ENCODE measurements at regions not wholly inside any gene's neighbourhood (a gene's known extent, or its start where the extent isn't known, plus 50 kb on each side); places are given as distances from the start of the nearest gene placed in this dataset.

DNA sequence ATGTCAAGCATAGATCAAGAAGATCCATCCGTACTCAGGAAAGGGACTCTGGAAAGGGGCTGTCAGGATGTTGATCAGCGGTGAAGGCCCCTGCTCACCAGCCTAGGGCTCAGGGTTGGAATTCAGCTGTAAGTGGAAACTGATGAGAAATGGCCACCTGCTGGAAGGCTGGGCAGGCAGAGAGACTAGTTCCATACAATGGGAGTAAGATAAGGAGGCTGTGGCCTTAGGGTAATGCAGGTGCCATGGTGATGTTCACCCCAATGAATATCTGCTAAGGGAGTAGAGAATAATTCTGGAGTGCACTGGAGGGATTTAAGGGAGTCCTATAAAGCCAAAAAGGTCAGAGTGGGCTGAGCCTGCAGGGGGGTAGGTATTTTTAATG, 256.6 kb downstream of the CYRIA start:
- 88% methylated on average over 2 of the region's 2 CpGs; no CpG with 5 or more reads in 1 of the 2 donors for WGBS, 2 donors (ENCODE audit: low coverage in 1 of 2)

DNA sequence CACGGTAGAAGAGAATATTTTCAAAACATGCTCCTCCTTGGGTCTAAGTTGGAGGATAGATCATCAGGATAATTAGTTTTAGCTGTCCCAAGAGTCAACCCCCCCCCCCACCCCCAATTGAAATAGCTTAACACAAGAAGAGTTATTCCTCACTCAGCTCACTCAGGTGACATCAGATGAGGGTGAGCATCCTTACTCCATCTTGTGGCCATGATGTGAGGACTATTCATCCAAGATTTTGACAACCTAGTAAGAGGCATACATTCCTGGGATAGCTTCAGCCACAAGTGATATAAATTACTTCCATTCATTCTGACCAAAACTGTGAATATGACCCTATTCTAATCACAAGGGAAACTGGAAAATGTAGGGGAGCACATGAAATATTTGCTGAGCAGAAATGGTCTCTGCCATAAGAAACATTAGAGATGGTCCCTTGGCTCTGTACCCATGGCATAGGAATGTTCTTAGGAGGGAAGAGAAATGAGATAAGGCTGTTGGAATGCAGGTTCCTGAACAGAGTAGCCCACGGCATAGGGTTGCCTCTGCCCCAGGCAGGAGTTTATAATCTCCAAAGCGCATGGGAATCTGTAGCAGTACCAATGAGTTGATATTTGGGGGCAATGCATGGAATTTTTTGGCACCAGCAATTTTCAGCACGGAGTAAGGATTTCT, 257.2 kb downstream of the CYRIA start:
- 53 to 56% methylated on average over 3 of the region's 4 CpGs for WGBS, 2 donors (ENCODE audit: low coverage in 1 of 2)
- H3K36me3 ChIP-seq, result no peaks in the 10 kb centered on the region
- H3K27ac ChIP-seq, result no peak overlapping the region
- no peak overlapping the region for H3K4me3 ChIP-seq
- H3K27me3 ChIP-seq, result no peaks in the 10 kb centered on the region
- no peaks in the 10 kb centered on the region for H3K4me1 ChIP-seq
- H3K9me3 ChIP-seq, result no peaks in the 10 kb centered on the region
- TF ChIP-seq, protein P1, sequence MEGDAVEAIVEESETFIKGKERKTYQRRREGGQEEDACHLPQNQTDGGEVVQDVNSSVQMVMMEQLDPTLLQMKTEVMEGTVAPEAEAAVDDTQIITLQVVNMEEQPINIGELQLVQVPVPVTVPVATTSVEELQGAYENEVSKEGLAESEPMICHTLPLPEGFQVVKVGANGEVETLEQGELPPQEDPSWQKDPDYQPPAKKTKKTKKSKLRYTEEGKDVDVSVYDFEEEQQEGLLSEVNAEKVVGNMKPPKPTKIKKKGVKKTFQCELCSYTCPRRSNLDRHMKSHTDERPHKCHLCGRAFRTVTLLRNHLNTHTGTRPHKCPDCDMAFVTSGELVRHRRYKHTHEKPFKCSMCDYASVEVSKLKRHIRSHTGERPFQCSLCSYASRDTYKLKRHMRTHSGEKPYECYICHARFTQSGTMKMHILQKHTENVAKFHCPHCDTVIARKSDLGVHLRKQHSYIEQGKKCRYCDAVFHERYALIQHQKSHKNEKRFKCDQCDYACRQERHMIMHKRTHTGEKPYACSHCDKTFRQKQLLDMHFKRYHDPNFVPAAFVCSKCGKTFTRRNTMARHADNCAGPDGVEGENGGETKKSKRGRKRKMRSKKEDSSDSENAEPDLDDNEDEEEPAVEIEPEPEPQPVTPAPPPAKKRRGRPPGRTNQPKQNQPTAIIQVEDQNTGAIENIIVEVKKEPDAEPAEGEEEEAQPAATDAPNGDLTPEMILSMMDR (IDR thresholded peaks at IDR 0.05), result no peak
- no peak for TF ChIP-seq EP300 (IDR thresholded peaks at IDR 0.05)
- TF ChIP-seq POLR2A (IDR thresholded peaks at IDR 0.05), result no peak
- TF ChIP-seq POLR2AphosphoS5 (IDR thresholded peaks at IDR 0.05), result no peak
- no peak for ATAC-seq

More for the DNA sequence above, 256.6 kb downstream of the CYRIA start:
- ATAC-seq, result no peak
- no peak for TF ChIP-seq POLR2AphosphoS5 (IDR thresholded peaks at IDR 0.05)
- TF ChIP-seq EP300 (IDR thresholded peaks at IDR 0.05), result no peak
- no peak for TF ChIP-seq POLR2A (IDR thresholded peaks at IDR 0.05)
- TF ChIP-seq, protein P1 (IDR thresholded peaks at IDR 0.05), result no peak
- Histone ChIP-seq H3K9me3 (no peaks in the 10 kb centered on the region), H3K27me3 (no peaks in the 10 kb centered on the region), H3K36me3 (no peaks in the 10 kb centered on the region), H3K4me1 (no peaks in the 10 kb centered on the region), H3K4me3 (no peak overlapping the region), H3K27ac (no peak overlapping the region)

GRCh38 chr2:16407358-16407757, 258.3 kb downstream of the CYRIA start:
- no peak for TF ChIP-seq POLR2A (IDR thresholded peaks at IDR 0.05)
- TF ChIP-seq EP300 (IDR thresholded peaks at IDR 0.05), result no peak
- no peak for TF ChIP-seq POLR2AphosphoS5 (IDR thresholded peaks at IDR 0.05)
- TF ChIP-seq, protein P1 (IDR thresholded peaks at IDR 0.05), result no peak
- ATAC-seq, result no peak
- Histone ChIP-seq H3K4me1 (no peaks in the 10 kb centered on the region), H3K27me3 (no peaks in the 10 kb centered on the region), H3K27ac (no peak overlapping the region), H3K9me3 (no peaks in the 10 kb centered on the region), H3K36me3 (no peaks in the 10 kb centered on the region), H3K4me3 (no peak overlapping the region)
- 51 to 54% methylated on average over 3 to 7 of the region's 10 CpGs for WGBS, 2 donors (ENCODE audit: low coverage in 1 of 2)

DNA sequence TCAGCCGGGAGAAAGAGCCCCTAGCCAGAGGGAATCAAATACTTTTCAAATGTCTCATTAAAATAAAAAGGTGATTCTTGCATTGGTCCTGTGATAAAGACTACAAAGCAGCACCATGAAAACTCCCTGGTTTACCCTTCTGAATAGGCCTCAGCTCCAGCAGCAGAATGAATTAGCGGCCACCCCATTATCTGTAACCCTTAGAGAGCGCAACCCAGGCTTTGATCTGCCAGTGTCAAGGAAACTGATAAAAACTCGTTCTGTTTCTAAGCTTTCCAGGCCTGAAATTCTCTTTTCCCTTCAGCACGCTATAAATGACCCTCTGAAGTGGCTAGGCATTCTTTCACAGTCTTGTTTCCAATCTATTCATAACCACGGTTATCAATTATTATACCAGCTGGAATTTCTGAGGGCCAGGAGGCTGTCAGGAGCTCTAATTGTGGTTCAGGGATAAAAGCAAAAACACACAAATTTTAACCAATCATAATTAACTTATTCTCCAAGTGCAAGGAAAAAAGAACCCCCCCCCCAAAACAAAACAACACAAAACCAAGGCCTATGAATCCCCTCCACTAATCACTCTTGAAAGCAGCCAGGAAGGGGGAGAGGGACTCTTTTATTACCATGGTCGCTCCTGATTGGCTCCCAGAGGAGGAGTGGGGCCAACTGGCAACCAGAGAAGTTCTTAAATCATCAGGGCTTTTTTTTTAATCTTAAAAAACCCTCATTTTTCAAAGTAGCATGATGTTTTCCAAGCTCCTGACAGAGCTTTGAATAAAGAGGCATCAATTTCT, 258.9 kb downstream of the CYRIA start:
- no peaks in the 10 kb centered on the region for H3K36me3 ChIP-seq
- no peaks in the 10 kb centered on the region for H3K27me3 ChIP-seq
- ATAC-seq, result no peak
- TF ChIP-seq EP300 (IDR thresholded peaks at IDR 0.05), result no peak
- TF ChIP-seq, protein P1 (IDR thresholded peaks at IDR 0.05), result no peak
- TF ChIP-seq POLR2AphosphoS5 (IDR thresholded peaks at IDR 0.05), result no peak
- TF ChIP-seq POLR2A (IDR thresholded peaks at IDR 0.05), result no peak
- no peaks in the 10 kb centered on the region for H3K9me3 ChIP-seq
- no peak overlapping the region for H3K27ac ChIP-seq
- H3K4me3 ChIP-seq, result no peak overlapping the region
- no peaks in the 10 kb centered on the region for H3K4me1 ChIP-seq
- 53 to 80% methylated on average over 5 to 7 of the region's 7 CpGs for WGBS, 2 donors (ENCODE audit: low coverage in 1 of 2)

GRCh38 chr2:16405551-16405950, 260.1 kb downstream of the CYRIA start:
- no peak overlapping the region for H3K4me3 ChIP-seq
- no peaks in the 10 kb centered on the region for H3K9me3 ChIP-seq
- H3K4me1 ChIP-seq, result no peaks in the 10 kb centered on the region
- H3K27ac ChIP-seq, result no peak overlapping the region
- no peaks in the 10 kb centered on the region for H3K27me3 ChIP-seq
- no peak for ATAC-seq
- WGBS, 2 donors (ENCODE audit: low coverage in 1 of 2), result 76 to 95% methylated on average over 3 of the region's 3 CpGs
- TF ChIP-seq POLR2AphosphoS5 (IDR thresholded peaks at IDR 0.05) (no peak), POLR2A (IDR thresholded peaks at IDR 0.05) (no peak), EP300 (IDR thresholded peaks at IDR 0.05) (no peak)
- TF ChIP-seq, protein P1 (IDR thresholded peaks at IDR 0.05), result no peak
- H3K36me3 ChIP-seq, result no peaks in the 10 kb centered on the region

Measured in gastroesophageal sphincter (tissue), 4 donors.